ENCODE measurements at regions not wholly inside any gene's neighbourhood (a gene's known extent, or its start where the extent isn't known, plus 50 kb on each side); places are given as distances from the start of the nearest gene placed in this dataset.

DNA sequence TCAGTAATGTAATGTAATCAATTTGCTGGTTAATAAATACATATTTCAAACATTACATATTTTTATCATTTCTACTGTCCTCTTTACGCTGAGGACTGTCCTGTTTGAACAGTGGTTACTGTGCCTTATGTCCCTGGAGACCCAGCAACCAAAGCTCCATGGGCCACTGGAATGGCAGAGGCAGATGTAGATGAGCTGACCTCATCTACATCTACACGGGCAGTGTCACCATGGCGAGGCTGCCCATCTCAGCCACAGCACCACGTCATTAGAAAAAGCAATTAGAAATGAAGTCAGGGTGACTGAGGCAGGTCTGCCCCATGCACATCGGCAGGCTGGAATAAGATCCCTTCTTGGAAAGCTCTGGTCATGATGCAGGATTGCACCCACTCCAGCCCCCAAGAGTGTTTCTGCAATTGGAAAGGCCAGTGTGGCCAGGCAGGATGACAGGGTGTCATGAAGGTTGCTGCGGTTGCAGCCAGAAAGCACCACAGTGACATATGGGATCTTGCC, 237.5 kb downstream of the NDUFA10 start:
- Mint-ChIP-seq H3K4me1 (ENCODE audit: insufficient read depth, unreplicated experiment) (no peaks in the 10 kb centered on the region), H3K4me3 (ENCODE audit: unreplicated experiment) (no peak overlapping the region), H3K9me3 (ENCODE audit: unreplicated experiment) (no peaks in the 10 kb centered on the region), H3K27me3 (ENCODE audit: insufficient read depth, unreplicated experiment) (peaks cover 77% of the 10 kb centered on the region), H3K36me3 (ENCODE audit: insufficient read depth, unreplicated experiment) (no peaks in the 10 kb centered on the region), H3K27ac (ENCODE audit: low read depth, unreplicated experiment) (no peak overlapping the region)
- ChIA-PET CTCF (no interaction called here), POLR2A (no interaction called here)
- BruUV-seq (replicated peaks) = no TSS peak
- DNase-seq (ENCODE audit: unreplicated experiment) = no peak
- intact Hi-C loops (cut with micrococcal nuclease) = no loop called here
- TF ChIP-seq, protein P1, sequence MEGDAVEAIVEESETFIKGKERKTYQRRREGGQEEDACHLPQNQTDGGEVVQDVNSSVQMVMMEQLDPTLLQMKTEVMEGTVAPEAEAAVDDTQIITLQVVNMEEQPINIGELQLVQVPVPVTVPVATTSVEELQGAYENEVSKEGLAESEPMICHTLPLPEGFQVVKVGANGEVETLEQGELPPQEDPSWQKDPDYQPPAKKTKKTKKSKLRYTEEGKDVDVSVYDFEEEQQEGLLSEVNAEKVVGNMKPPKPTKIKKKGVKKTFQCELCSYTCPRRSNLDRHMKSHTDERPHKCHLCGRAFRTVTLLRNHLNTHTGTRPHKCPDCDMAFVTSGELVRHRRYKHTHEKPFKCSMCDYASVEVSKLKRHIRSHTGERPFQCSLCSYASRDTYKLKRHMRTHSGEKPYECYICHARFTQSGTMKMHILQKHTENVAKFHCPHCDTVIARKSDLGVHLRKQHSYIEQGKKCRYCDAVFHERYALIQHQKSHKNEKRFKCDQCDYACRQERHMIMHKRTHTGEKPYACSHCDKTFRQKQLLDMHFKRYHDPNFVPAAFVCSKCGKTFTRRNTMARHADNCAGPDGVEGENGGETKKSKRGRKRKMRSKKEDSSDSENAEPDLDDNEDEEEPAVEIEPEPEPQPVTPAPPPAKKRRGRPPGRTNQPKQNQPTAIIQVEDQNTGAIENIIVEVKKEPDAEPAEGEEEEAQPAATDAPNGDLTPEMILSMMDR (IDR thresholded peaks at IDR 0.05; ENCODE audit: unreplicated experiment) = no peak

GRCh38 chr2:239786791-239787190, 238.4 kb downstream of the NDUFA10 start:
- Mint-ChIP-seq H3K4me1 (ENCODE audit: insufficient read depth, unreplicated experiment) (no peaks in the 10 kb centered on the region), H3K27me3 (ENCODE audit: insufficient read depth, unreplicated experiment) (peaks cover 85% of the 10 kb centered on the region), H3K9me3 (ENCODE audit: unreplicated experiment) (no peaks in the 10 kb centered on the region), H3K27ac (ENCODE audit: low read depth, unreplicated experiment) (no peak overlapping the region), H3K36me3 (ENCODE audit: insufficient read depth, unreplicated experiment) (no peaks in the 10 kb centered on the region), H3K4me3 (ENCODE audit: unreplicated experiment) (no peak overlapping the region)
- no peak for DNase-seq (ENCODE audit: unreplicated experiment)
- ChIA-PET POLR2A (no interaction called here), CTCF (no interaction called here)
- TF ChIP-seq, protein P1 (IDR thresholded peaks at IDR 0.05; ENCODE audit: unreplicated experiment) = no peak
- no TSS peak for BruUV-seq (replicated peaks)
- intact Hi-C loops (cut with micrococcal nuclease) = no loop called here

DNA sequence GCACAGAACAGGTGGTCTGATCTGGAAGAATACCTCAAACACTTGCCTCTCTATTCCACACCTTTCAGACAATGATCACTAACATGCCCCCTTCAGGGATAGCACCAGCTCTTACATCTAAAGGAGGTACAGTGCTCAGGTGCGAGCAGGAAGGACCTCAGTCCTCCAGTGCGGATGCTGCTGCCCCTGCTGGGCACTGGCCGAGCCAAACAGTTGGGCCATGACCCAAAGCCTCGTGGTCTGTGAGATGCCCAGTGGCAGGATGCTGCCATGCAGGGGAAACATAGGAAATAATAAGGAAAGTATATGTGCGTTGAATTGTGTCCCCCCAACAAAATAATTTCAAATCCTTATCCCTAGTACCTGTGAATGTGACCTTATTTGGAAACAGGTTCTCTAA, 243.7 kb downstream of the NDUFA10 start:
- no TSS peak for BruUV-seq (replicated peaks)
- intact Hi-C loops (cut with micrococcal nuclease) = no loop called here
- H3K27ac Mint-ChIP-seq (ENCODE audit: low read depth, unreplicated experiment) = no peak overlapping the region
- TF ChIP-seq, protein P1 (IDR thresholded peaks at IDR 0.05; ENCODE audit: unreplicated experiment) = no peak
- H3K4me1 Mint-ChIP-seq (ENCODE audit: insufficient read depth, unreplicated experiment) = no peaks in the 10 kb centered on the region
- ChIA-PET CTCF (no interaction called here), POLR2A (no interaction called here)
- no peak overlapping the region for H3K4me3 Mint-ChIP-seq (ENCODE audit: unreplicated experiment)
- H3K9me3 Mint-ChIP-seq (ENCODE audit: unreplicated experiment) = no peaks in the 10 kb centered on the region
- DNase-seq (ENCODE audit: unreplicated experiment) = no peak
- no peaks in the 10 kb centered on the region for H3K36me3 Mint-ChIP-seq (ENCODE audit: insufficient read depth, unreplicated experiment)
- H3K27me3 Mint-ChIP-seq (ENCODE audit: insufficient read depth, unreplicated experiment) = peaks cover 71% of the 10 kb centered on the region

DNA sequence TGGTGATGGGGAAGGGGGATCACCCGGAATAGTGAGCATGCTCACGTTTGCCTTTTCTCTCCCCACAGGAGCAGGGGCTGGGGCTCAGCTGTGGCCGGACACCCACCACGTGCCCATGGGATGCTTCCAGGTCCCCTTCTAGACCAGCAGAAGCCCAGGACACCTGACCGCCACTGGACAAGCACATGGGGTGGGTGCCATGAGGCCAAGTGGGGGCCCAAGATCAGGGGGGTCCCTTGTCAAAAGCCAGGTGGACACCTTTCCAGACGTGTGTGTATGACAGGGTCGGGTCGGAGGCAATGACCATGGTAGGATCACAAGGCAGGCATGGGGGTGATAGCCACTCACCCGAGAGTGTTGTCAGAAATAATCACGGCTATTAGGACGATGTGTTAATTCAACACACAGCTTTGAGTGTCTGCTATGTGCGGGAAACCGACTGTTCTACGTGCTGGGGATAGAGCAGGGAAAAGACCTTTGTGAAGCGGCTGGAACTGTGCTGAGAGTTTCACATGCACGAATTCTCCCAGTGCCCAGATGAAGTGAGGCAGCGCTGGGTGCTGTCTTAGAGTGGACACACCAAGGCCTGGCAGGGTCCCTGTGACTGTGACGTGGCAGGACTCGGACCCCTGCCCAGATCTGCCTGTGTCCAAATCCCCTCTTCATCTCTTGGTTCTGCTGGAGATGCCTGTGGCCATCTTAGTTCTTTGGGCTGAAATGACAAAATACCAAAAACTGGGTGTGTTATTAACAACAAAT, 244.7 kb downstream of the NDUFA10 start:
- DNase-seq (ENCODE audit: unreplicated experiment) = no peak
- H3K9me3 Mint-ChIP-seq (ENCODE audit: unreplicated experiment) = no peaks in the 10 kb centered on the region
- TF ChIP-seq, protein P1 (IDR thresholded peaks at IDR 0.05; ENCODE audit: unreplicated experiment) = no peak
- CTCF ChIA-PET = no interaction called here
- H3K27ac Mint-ChIP-seq (ENCODE audit: low read depth, unreplicated experiment) = no peak overlapping the region
- BruUV-seq (replicated peaks) = no TSS peak
- POLR2A ChIA-PET = interaction anchor here (1.0 kb wide), 1 partner anchor 15 kb away, joined by 5 read pairs; no protein-coding TSS in a partner anchor
- H3K36me3 Mint-ChIP-seq (ENCODE audit: insufficient read depth, unreplicated experiment) = no peaks in the 10 kb centered on the region
- intact Hi-C loops (cut with micrococcal nuclease) = no loop called here
- H3K27me3 Mint-ChIP-seq (ENCODE audit: insufficient read depth, unreplicated experiment) = peaks cover 67% of the 10 kb centered on the region
- H3K4me1 Mint-ChIP-seq (ENCODE audit: insufficient read depth, unreplicated experiment) = no peaks in the 10 kb centered on the region
- H3K4me3 Mint-ChIP-seq (ENCODE audit: unreplicated experiment) = no peak overlapping the region

All from MCF 10A (cell line).